Heart left ventricle (tissue), 16 donors: ENCODE measurements at regions not wholly inside any gene's neighbourhood (a gene's known extent, or its start where the extent isn't known, plus 50 kb on each side); places are given as distances from the start of the nearest gene placed in this dataset.

Experiments
- ATAC-seq, 4 donors: fragments of 200-7000 bp; cut with Tn5 transposase; one replicate each; pipeline ENCODE4 v1.9.1; 2020 to 2022; ENCODE audit warnings: moderate library complexity in 4 of 4, mild to moderate bottlenecking in 3 of 4, moderate number of reproducible peaks in 1 of 4
- DNase-seq, 5 donors: peaks; one replicate each; pipeline ENCODE4 v3.0.0-alpha.2; 2020
- H3K27ac ChIP-seq, 12 donors: fragments of 200-600 bp; sonication (generic) in 4 of 12; one replicate each; pipeline versions ENCODE4 v1.5.0 to v1.8.0; 2016 to 2022; ENCODE audit warnings: mild to moderate bottlenecking in 2 of 12
- H3K27me3 ChIP-seq, 9 donors: fragments of 200-600 bp; sonication (generic) in 2 of 9; one replicate each; pipeline versions ENCODE4 v1.5.1 to v1.8.0; 2016 to 2022; ENCODE audit warnings: mild to moderate bottlenecking in 3 of 9
- H3K36me3 ChIP-seq, 9 donors: fragments of 200-600 bp; sonication (generic) in 2 of 9; one replicate each; pipeline versions ENCODE4 v1.5.0 to v1.8.0; 2018 to 2022; ENCODE audit warnings: mild to moderate bottlenecking in 2 of 9
- H3K4me1 ChIP-seq, 12 donors: fragments of 200-600 bp; sonication (generic) in 4 of 12; one replicate each; pipeline versions ENCODE4 v1.5.0 to v1.8.0; 2016 to 2022; ENCODE audit warnings: mild to moderate bottlenecking in 3 of 12
- H3K4me3 ChIP-seq, 12 donors: fragments of 200-600 bp; sonication (generic) in 4 of 12; one replicate each; pipeline versions ENCODE4 v1.5.0 to v1.8.0; 2017 to 2022; ENCODE audit warnings: mild to moderate bottlenecking in 9 of 12, moderate library complexity in 4 of 12
- H3K9me3 ChIP-seq, 12 donors: fragments of 200-600 bp; sonication (generic) in 4 of 12; one replicate each; pipeline versions ENCODE4 v1.5.0 to v1.8.0; 2016 to 2022; ENCODE audit warnings: mild to moderate bottlenecking in 1 of 12
- CTCF ChIP-seq, 12 donors: fragments of 200-600 bp; sonication (generic) in 4 of 12; IDR thresholded peaks; one replicate each; pipeline versions ENCODE4 v1.5.0 to v1.8.0; 2018 to 2022; ENCODE audit warnings: antibody characterized with exemption in 12 of 12, mild to moderate bottlenecking in 5 of 12
- POLR2A ChIP-seq, 2 donors: fragments of 450-650 bp; IDR thresholded peaks; one replicate each; pipeline ENCODE4 v1.6.1; 2017; ENCODE audit warnings: antibody characterized with exemption in 2 of 2, mild to moderate bottlenecking in 2 of 2, moderate library complexity in 2 of 2
- WGBS, 4 donors: extraction: QIAGEN DNeasy Blood & Tissue Kit in 2 of 4; methylation state at CpG; one replicate each; pipeline versions ENCODE4 v1.1.5 to v1.1.7; 2013 to 2018; 5-methylcytosine and 5-hydroxymethylcytosine counted together
- intact Hi-C, 10 donors: fragments of 100-400 bp; cut with DNase I; formaldehyde crosslinking; loops; one replicate each; pipeline versions ENCODE4 v1.11.1 to v1.14.2; 2022
- donor health status: ischemic (EF 13 %, LVEDD 7.1; RV severe dilation, severe dysfunction).
- donor health status: healthy with polysubstance abuse.
- donor health status: DM: no; HTN: yes; CAD: no.
- donor health status: DM: no; HTN: no; CAD: no.
- donor health status: ischemic (EF 25% LVEDD 6.9; RV normal size, moderate dysfunction).
- donor health status: ischemic (EF 25% LVEDD 5.7; RV mildly dilated, moderate dysfunction).
- donor health status: healthy.
- donor health status: DM: yes; HTN: yes; CAD: no.
- donor health status: ischemic (EF 35%, LVEDD 5.7; RV mildly dilated, moderate dysfunction).
- donor health status: nonischemic (EF 11% LVEDD 7.7; RV severe dilation, severe dysfunction).
- donor health status: DM: yes; HTN: yes; CAD: no.
- donor health status: PGD.
- donor health status: ischemic (EF 29% LVEDD 5.4; RV normal size, mild dysfunction).
- donor health status: nonischemic (EF 23%, LVEDD 6.1; RV moderate dilation, normal function).

GRCh38 chr9:99358668-99359067, 136.6 kb downstream of the SEC61B start:
- TF ChIP-seq CTCF (IDR thresholded peaks at IDR 0.05), result no peak
- no peak for TF ChIP-seq POLR2A (IDR thresholded peaks at IDR 0.05)
- peak in 3 of 5 donors; percentile 41 to 66 (median 49) for DNase-seq
- 55 to 63% (median 56%) methylated on average over 7 of the region's 7 CpGs for WGBS, 4 donors
- H3K4me3 ChIP-seq, result no peak overlapping the region
- peak; percentile 62 to 80 (median 72) for ATAC-seq
- intact Hi-C loops, result loop anchor here in 8 of 10 donors (2.0 to 10.0 kb wide), 6 partner anchors 86 to 464 kb away; partner anchors contain the start of gene NR4A3 (in 5 of the 8)
- peaks cover 0 to 40% (median 7%) of the 10 kb centered on the region in 12 donors for H3K4me1 ChIP-seq
- no peaks in the 10 kb centered on the region for H3K36me3 ChIP-seq
- peak overlapping the region in 10 of 12 donors; percentile 46 to 89 (median 77) for H3K27ac ChIP-seq
- H3K9me3 ChIP-seq, result no peaks in the 10 kb centered on the region
- H3K27me3 ChIP-seq, result peaks cover 0 to 19% (median 0%) of the 10 kb centered on the region in 9 donors

- intact Hi-C loops, result loop anchor here in 8 of 10 donors (2.0 to 10.0 kb wide), 6 partner anchors 85 to 463 kb away; partner anchors contain the start of gene NR4A3 (in 5 of the 8)
- DNase-seq (no peak), ATAC-seq (peak in 2 of 4 donors; percentile 12 to 23)
- Histone ChIP-seq H3K36me3 (no peaks in the 10 kb centered on the region), H3K4me1 (peaks cover 0 to 40% (median 7%) of the 10 kb centered on the region in 12 donors), H3K27ac (peak overlapping the region in 11 of 12 donors; percentile 7 to 89 (median 75)), H3K27me3 (peaks cover 0 to 19% (median 0%) of the 10 kb centered on the region in 9 donors), H3K4me3 (no peak overlapping the region), H3K9me3 (no peaks in the 10 kb centered on the region)
- 15 to 32% (median 23%) methylated on average over 10 of the region's 10 CpGs for WGBS, 4 donors
- TF ChIP-seq CTCF (IDR thresholded peaks at IDR 0.05), result no peak
- no peak for TF ChIP-seq POLR2A (IDR thresholded peaks at IDR 0.05)
These were observed 137.3 kb downstream of the SEC61B start for GRCh38 chr9:99359336-99359735.

- Histone ChIP-seq H3K4me1 (peaks cover 0 to 40% (median 7%) of the 10 kb centered on the region in 12 donors), H3K36me3 (no peaks in the 10 kb centered on the region), H3K27me3 (peaks cover 0 to 19% (median 0%) of the 10 kb centered on the region in 9 donors), H3K4me3 (no peak overlapping the region), H3K9me3 (no peaks in the 10 kb centered on the region), H3K27ac (peak overlapping the region in 3 of 12 donors; percentile 87 to 89 (median 89))
- intact Hi-C loops, result loop anchor here in 2 of 10 donors (10.0 kb wide), 2 partner anchors 85 to 205 kb away; no protein-coding TSS in a partner anchor
- DNase-seq, result no peak
- 34 to 47% (median 38%) methylated on average over 2 of the region's 2 CpGs for WGBS, 4 donors
- ATAC-seq, result no peak
- TF ChIP-seq POLR2A (IDR thresholded peaks at IDR 0.05) (no peak), CTCF (IDR thresholded peaks at IDR 0.05) (no peak)
These were observed 137.9 kb downstream of the SEC61B start for GRCh38 chr9:99360026-99360425.

GRCh38 chr9:99361817-99362216, 139.7 kb downstream of the SEC61B start:
- no peaks in the 10 kb centered on the region for H3K36me3 ChIP-seq
- intact Hi-C loops, result loop anchor here in 2 of 10 donors (10.0 kb wide), 2 partner anchors 83 to 203 kb away; no protein-coding TSS in a partner anchor
- DNase-seq, result no peak
- H3K4me3 ChIP-seq, result no peak overlapping the region
- no peaks in the 10 kb centered on the region for H3K9me3 ChIP-seq
- H3K27me3 ChIP-seq, result peaks cover 0 to 19% (median 0%) of the 10 kb centered on the region in 9 donors
- H3K27ac ChIP-seq, result no peak overlapping the region
- peaks cover 0 to 30% (median 6%) of the 10 kb centered on the region in 12 donors for H3K4me1 ChIP-seq
- ATAC-seq, result no peak
- TF ChIP-seq CTCF (IDR thresholded peaks at IDR 0.05), result no peak
- TF ChIP-seq POLR2A (IDR thresholded peaks at IDR 0.05), result no peak
- WGBS, 4 donors, result 30 to 46% (median 35%) methylated on average over 6 to 8 of the region's 8 CpGs
